Lower lobe of right lung (tissue), 2 donors: ENCODE measurements at regions not wholly inside any gene's neighbourhood (a gene's known extent, or its start where the extent isn't known, plus 50 kb on each side); places are given as distances from the start of the nearest gene placed in this dataset.

Source experiments
- ATAC-seq, 2 donors: fragments of 200-7000 bp; cut with Tn5 transposase; one replicate each; pipeline ENCODE4 v1.9.1; 2020 to 2022; ENCODE audit warnings: mild to moderate bottlenecking in 2 of 2, moderate library complexity in 2 of 2
- DNase-seq: peaks from one replicate; pipeline ENCODE4 v3.0.0-alpha.2; 2020
- H3K27ac ChIP-seq: fragments of 200-600 bp; one replicate; pipeline ENCODE4 v1.8.0; 2022
- H3K27me3 ChIP-seq: fragments of 200-600 bp; one replicate; pipeline ENCODE4 v1.8.0; 2022; ENCODE audit warnings: low read depth
- H3K36me3 ChIP-seq: fragments of 200-600 bp; one replicate; pipeline ENCODE4 v1.8.0; 2022; ENCODE audit warnings: mild to moderate bottlenecking
- H3K4me1 ChIP-seq: fragments of 200-600 bp; one replicate; pipeline ENCODE4 v1.8.0; 2022
- H3K4me3 ChIP-seq: fragments of 200-600 bp; one replicate; pipeline ENCODE4 v1.8.0; 2022; ENCODE audit warnings: mild to moderate bottlenecking
- H3K9me3 ChIP-seq: fragments of 200-600 bp; one replicate; pipeline ENCODE4 v1.8.0; 2022
- intact Hi-C: fragments of 100-400 bp; cut with DNase I; formaldehyde crosslinking; loops from one replicate; pipeline ENCODE4 v1.11.0; 2022
- TF ChIP-seq, protein P1 (sequence below): fragments of 200-600 bp; IDR thresholded peaks from one replicate; pipeline ENCODE4 v1.8.0; 2022; ENCODE audit warnings: antibody characterized with exemption, mild to moderate bottlenecking
- donor health status: DM: no; HTN: yes; CAD: no; lungs with severe emphysema.

DNA sequence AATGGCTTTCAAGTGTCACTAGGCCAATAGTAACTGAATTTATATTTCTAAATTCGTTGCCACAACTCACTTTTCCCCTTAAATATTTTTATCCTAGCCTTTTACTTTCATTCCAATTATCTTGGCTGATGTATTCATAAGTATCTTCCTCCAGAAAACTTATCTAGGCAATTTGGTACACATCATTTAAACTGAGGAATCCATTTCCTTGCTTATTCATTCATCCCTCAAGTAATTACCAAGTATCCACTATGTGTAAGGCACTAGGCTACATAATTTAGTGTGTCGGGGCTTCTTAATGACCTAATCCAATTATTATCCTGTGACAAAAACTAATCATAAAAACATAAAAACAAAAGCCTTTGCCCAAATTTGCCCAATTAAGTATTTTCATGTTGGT lies 258.3 kb upstream of the TCF21 start:
- DNase-seq (no peak), ATAC-seq (no peak)
- Histone ChIP-seq H3K4me3 (no peak overlapping the region), H3K27ac (no peak overlapping the region), H3K9me3 (no peaks in the 10 kb centered on the region), H3K4me1 (no peaks in the 10 kb centered on the region), H3K36me3 (no peaks in the 10 kb centered on the region), H3K27me3 (no peaks in the 10 kb centered on the region)
- TF ChIP-seq, protein P1, sequence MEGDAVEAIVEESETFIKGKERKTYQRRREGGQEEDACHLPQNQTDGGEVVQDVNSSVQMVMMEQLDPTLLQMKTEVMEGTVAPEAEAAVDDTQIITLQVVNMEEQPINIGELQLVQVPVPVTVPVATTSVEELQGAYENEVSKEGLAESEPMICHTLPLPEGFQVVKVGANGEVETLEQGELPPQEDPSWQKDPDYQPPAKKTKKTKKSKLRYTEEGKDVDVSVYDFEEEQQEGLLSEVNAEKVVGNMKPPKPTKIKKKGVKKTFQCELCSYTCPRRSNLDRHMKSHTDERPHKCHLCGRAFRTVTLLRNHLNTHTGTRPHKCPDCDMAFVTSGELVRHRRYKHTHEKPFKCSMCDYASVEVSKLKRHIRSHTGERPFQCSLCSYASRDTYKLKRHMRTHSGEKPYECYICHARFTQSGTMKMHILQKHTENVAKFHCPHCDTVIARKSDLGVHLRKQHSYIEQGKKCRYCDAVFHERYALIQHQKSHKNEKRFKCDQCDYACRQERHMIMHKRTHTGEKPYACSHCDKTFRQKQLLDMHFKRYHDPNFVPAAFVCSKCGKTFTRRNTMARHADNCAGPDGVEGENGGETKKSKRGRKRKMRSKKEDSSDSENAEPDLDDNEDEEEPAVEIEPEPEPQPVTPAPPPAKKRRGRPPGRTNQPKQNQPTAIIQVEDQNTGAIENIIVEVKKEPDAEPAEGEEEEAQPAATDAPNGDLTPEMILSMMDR, result no peak
- intact Hi-C loops, result no loop called here

DNA sequence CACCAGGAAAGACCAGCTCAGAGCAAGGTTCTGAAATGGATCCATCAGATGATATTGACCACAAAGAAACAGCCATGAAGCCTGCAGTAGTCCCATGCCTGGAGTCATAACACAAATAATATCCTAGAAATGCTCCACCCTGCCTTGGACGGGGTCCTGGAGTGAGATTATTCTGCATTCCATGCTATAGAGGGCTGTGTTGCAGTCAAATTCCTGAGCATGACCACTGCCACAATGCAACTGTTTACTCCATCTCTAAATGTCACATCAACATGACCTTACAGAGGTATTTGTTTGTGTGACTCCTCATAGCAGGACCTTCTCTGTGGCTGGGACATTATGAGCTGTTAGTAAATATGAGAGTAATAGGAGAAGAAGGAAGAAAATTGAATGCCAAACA lies 257.5 kb upstream of the TCF21 start:
- H3K36me3 ChIP-seq, result no peaks in the 10 kb centered on the region
- intact Hi-C loops, result no loop called here
- no peaks in the 10 kb centered on the region for H3K27me3 ChIP-seq
- ATAC-seq (no peak), DNase-seq (no peak)
- TF ChIP-seq, protein P1, result no peak
- no peak overlapping the region for H3K4me3 ChIP-seq
- H3K9me3 ChIP-seq, result no peaks in the 10 kb centered on the region
- H3K27ac ChIP-seq, result no peak overlapping the region
- no peaks in the 10 kb centered on the region for H3K4me1 ChIP-seq

DNA sequence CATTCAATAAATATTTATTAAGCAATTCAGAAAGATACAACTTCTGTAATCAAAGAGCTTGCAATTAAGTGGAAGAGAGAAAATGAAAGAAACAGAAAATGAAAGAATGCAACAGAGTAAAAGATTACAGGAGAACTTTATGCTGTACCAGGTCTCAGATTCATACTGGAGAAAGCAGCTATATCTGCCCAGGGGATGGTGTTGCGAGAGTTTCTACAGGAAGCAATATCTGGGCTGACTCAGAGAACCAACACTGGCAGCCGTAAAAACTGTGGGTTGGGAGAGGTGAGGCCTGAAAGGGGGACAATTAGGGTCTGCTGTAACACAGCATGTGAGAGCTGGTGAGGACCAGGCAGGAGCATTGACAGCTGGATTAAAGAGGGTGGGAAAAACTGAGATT lies 256.7 kb upstream of the TCF21 start:
- Histone ChIP-seq H3K27ac (no peak overlapping the region), H3K4me3 (no peak overlapping the region)
- no peak for ATAC-seq

DNA sequence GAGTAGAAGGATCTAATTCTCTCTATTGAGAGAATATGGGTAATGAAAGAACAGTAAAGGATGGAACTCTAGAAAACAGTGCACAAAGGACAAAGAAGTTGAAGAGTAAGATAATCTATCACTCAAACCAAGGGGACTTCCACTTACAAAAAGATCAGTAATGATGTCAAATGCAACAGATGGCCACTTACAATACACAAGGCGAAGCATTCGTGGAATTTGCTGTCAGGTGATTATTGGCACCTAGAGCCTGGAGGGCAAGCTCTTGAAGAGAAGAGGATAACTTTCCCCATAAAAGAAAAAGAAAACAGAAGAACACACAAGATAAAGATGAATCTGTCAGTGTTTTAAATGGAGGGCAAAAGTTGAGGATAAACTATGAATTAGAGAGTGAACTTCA lies 256.0 kb upstream of the TCF21 start:
- ATAC-seq (no peak), DNase-seq (no peak)
- Histone ChIP-seq H3K9me3 (no peaks in the 10 kb centered on the region), H3K27me3 (no peaks in the 10 kb centered on the region), H3K27ac (no peak overlapping the region), H3K4me1 (no peaks in the 10 kb centered on the region), H3K4me3 (no peak overlapping the region), H3K36me3 (no peaks in the 10 kb centered on the region)
- intact Hi-C loops, result no loop called here
- TF ChIP-seq, protein P1, result no peak

More for the DNA sequence above, 256.7 kb upstream of the TCF21 start:
- H3K9me3 ChIP-seq, result no peaks in the 10 kb centered on the region
- H3K27me3 ChIP-seq, result no peaks in the 10 kb centered on the region
- intact Hi-C loops, result no loop called here
- H3K36me3 ChIP-seq, result no peaks in the 10 kb centered on the region
- TF ChIP-seq, protein P1, result no peak
- H3K4me1 ChIP-seq, result no peaks in the 10 kb centered on the region
- no peak for DNase-seq

DNA sequence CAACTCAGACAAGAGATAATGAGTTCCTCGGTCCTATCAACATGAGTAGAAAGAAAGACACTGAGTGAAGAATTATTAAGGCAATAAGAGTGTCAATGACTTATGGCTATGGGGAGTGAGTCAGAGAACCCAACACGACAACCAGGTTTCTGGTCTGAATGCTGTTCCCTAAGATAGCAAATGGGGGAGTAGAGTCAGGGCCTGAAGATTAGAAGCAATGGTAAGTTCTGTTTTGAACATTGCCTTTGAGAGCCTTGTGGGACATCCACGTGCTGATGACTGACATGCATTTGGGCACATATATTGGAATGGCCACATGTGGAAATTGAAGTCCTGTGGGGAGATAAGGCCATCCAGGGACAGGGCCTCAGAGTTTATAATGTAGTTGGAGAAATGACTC lies 254.4 kb upstream of the TCF21 start:
- no peaks in the 10 kb centered on the region for H3K36me3 ChIP-seq
- no peaks in the 10 kb centered on the region for H3K27me3 ChIP-seq
- DNase-seq (no peak), ATAC-seq (no peak)
- intact Hi-C loops, result no loop called here
- no peaks in the 10 kb centered on the region for H3K4me1 ChIP-seq
- H3K9me3 ChIP-seq, result no peaks in the 10 kb centered on the region
- no peak overlapping the region for H3K27ac ChIP-seq
- TF ChIP-seq, protein P1, result no peak
- no peak overlapping the region for H3K4me3 ChIP-seq

DNA sequence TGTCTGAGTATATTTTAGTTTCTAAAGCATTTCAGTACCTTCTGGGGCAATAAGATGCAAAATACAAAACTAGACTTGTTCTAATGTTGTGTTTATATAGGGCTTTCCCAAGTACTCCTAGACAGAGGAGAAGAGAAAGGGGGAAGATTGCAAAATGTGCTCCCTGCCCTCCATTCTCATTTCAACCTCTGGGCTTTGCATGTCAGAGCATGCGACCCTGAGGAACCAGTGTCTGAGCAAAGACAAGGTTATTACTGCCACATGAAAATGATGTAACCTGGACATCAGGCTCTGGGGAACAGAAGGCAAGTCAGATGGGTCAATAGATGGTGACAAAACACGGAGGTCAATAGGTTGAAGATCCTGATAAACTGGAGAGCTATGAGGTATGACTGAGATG lies 253.5 kb upstream of the TCF21 start:
- no peak for ATAC-seq

More for the DNA sequence above, 253.5 kb upstream of the TCF21 start:
- TF ChIP-seq, protein P1, result no peak
- Histone ChIP-seq H3K36me3 (no peaks in the 10 kb centered on the region), H3K27ac (no peak overlapping the region), H3K27me3 (no peaks in the 10 kb centered on the region), H3K9me3 (no peaks in the 10 kb centered on the region), H3K4me1 (no peaks in the 10 kb centered on the region), H3K4me3 (no peak overlapping the region)
- intact Hi-C loops, result no loop called here
- DNase-seq, result no peak
